Keratinocyte (primary cell): ENCODE measurements at regions not wholly inside any gene's neighbourhood (a gene's known extent, or its start where the extent isn't known, plus 50 kb on each side); places are given as distances from the start of the nearest gene placed in this dataset.

ENCODE experiments used
- DNase-seq: peaks from one replicate; pipeline ENCODE4 v3.0.0-alpha.2; 2011; ENCODE audit warnings: low read depth, missing footprints, low spot score
- FAIRE-seq: peaks from 2 replicates; lab custom pipeline; 2011; peaks lifted over from hg19 to GRCh38; lab: Jason Lieb, UNC
- H2AFZ ChIP-seq: 2 replicates; pipeline ENCODE4 v1.6.0; 2012; ENCODE audit warnings: low read length, control low read depth, inconsistent platforms; ENCODE audit not compliant: control insufficient read depth
- H3K27ac ChIP-seq: 2 replicates; pipeline ENCODE4 v1.5.1; 2011; ENCODE audit warnings: low read length; ENCODE audit not compliant: control insufficient read depth, insufficient read depth
- H3K27me3 ChIP-seq: 3 replicates; pipeline ENCODE4 v1.6.0; 2011; ENCODE audit warnings: low read length; ENCODE audit not compliant: control insufficient read depth, insufficient read depth; ENCODE audit errors: extremely low read depth
- H3K36me3 ChIP-seq, 2 experiments: 2 replicates in 1 of 2; 3 replicates in 1 of 2; pipeline ENCODE4 v1.5.1; 2011; ENCODE audit warnings: low read length in 2 of 2, mild to moderate bottlenecking in 1 of 2; ENCODE audit not compliant: control insufficient read depth in 2 of 2, insufficient read depth in 2 of 2; ENCODE audit errors: extremely low read depth in 1 of 2
- H3K4me1 ChIP-seq: 3 replicates; pipeline ENCODE4 v1.5.1; 2011; ENCODE audit warnings: low read length; ENCODE audit not compliant: control insufficient read depth, insufficient read depth; ENCODE audit errors: extremely low read depth
- H3K4me2 ChIP-seq: 3 replicates; pipeline ENCODE4 v1.6.0; 2011; ENCODE audit warnings: low read depth, low read length; ENCODE audit not compliant: control insufficient read depth, insufficient read depth; ENCODE audit errors: extremely low read depth
- H3K4me3 ChIP-seq, 3 experiments: fragments of 200-600 bp in 1 of 3; sonication (generic) in 1 of 3; 2 replicates in 2 of 3; 3 replicates in 1 of 3; pipeline ENCODE4 v1.5.1; 2011 to 2016; ENCODE audit warnings: low read length in 3 of 3, mild to moderate bottlenecking in 3 of 3, control low read depth in 2 of 3, inconsistent platforms in 1 of 3, low read depth in 1 of 3, mixed read lengths in 1 of 3, mixed run types in 1 of 3, moderate library complexity in 1 of 3; ENCODE audit not compliant: control insufficient read depth in 2 of 3, insufficient read depth in 2 of 3; ENCODE audit errors: extremely low read depth in 1 of 3
- H3K79me2 ChIP-seq: 2 replicates; pipeline ENCODE4 v1.6.0; 2012; ENCODE audit warnings: low read length; ENCODE audit not compliant: control insufficient read depth, insufficient read depth
- H3K9ac ChIP-seq: 3 replicates; pipeline ENCODE4 v1.6.0; 2011; ENCODE audit warnings: low read length; ENCODE audit not compliant: control insufficient read depth, insufficient read depth; ENCODE audit errors: extremely low read depth
- H3K9me1 ChIP-seq: 3 replicates; pipeline ENCODE4 v1.6.0; 2011; ENCODE audit warnings: low read length; ENCODE audit not compliant: control insufficient read depth, insufficient read depth; ENCODE audit errors: extremely low read depth
- H3K9me3 ChIP-seq: 2 replicates; pipeline ENCODE4 v1.5.1; 2012; ENCODE audit warnings: low read depth, low read length; ENCODE audit not compliant: control insufficient read depth
- H4K20me1 ChIP-seq: 3 replicates; pipeline ENCODE4 v1.6.0; 2011; ENCODE audit warnings: low read length; ENCODE audit not compliant: control insufficient read depth, insufficient read depth; ENCODE audit errors: extremely low read depth
- CTCF ChIP-seq, 3 experiments: IDR thresholded peaks in 1 of 3; conservative IDR thresholded peaks in 1 of 3; optimal IDR thresholded peaks in 1 of 3; 2 replicates in 2 of 3; 3 replicates in 1 of 3; pipeline versions ENCODE3 to v1.5.1; 2011; ENCODE audit warnings: low read length in 3 of 3, mild to moderate bottlenecking in 3 of 3, moderate library complexity in 2 of 3, control low read depth in 1 of 3, inconsistent platforms in 1 of 3; ENCODE audit not compliant: insufficient read depth in 2 of 3; ENCODE audit errors: extremely low read depth in 1 of 3
- EZH2 ChIP-seq: IDR thresholded peaks from one replicate; pipeline ENCODE4 v1.6.1; 2012; ENCODE audit warnings: inconsistent platforms, mild to moderate bottlenecking, low read length, moderate library complexity
- dilution Hi-C: fragments of 300-500 bp; cut with MboI; formaldehyde crosslinking; loops from one replicate; pipeline ENCODE4 v1.7.0; 2020; ENCODE audit warnings: low sequenced_read_pairs; ENCODE audit not compliant: extremely low pct_ligation_motif_present

GRCh38 chr14:66395300-66395699 is 90.9 kb upstream of the CCDC196 start:
- Histone ChIP-seq H3K79me2 (no peaks in the 10 kb centered on the region), H3K36me3 (no peaks in the 10 kb centered on the region), H3K27ac (no peak overlapping the region), H3K4me2 (no peak overlapping the region), H3K9me3 (no peaks in the 10 kb centered on the region), H3K4me3 (no peak overlapping the region), H3K9ac (no peak overlapping the region), H3K27me3 (no peaks in the 10 kb centered on the region), H3K9me1 (no peaks in the 10 kb centered on the region), H3K4me1 (no peaks in the 10 kb centered on the region), H2AFZ (no peak overlapping the region), H4K20me1 (no peaks in the 10 kb centered on the region)
- no peak for DNase-seq
- no peak for TF ChIP-seq EZH2
- peak in 1 of 3 experiments; percentile 35 for TF ChIP-seq CTCF (optimal IDR thresholded peaks at IDR 0.05 in 1 of 3, IDR thresholded peaks at IDR 0.05 in 1 of 3, conservative IDR thresholded peaks at IDR 0.05 in 1 of 3; ENCODE audit: extremely low read depth in 1 of 3, insufficient read depth in 2 of 3, low read length in 3 of 3)
- dilution Hi-C loops: no loop called here
- no peak for FAIRE-seq

GRCh38 chr14:66396164-66396563 is 90.0 kb upstream of the CCDC196 start:
- Histone ChIP-seq H3K4me2 (no peak overlapping the region), H4K20me1 (no peaks in the 10 kb centered on the region), H3K79me2 (no peaks in the 10 kb centered on the region), H3K9me1 (no peaks in the 10 kb centered on the region), H3K4me1 (no peaks in the 10 kb centered on the region), H3K27ac (no peak overlapping the region), H3K9ac (no peak overlapping the region), H3K27me3 (no peaks in the 10 kb centered on the region), H3K4me3 (no peak overlapping the region), H3K9me3 (no peaks in the 10 kb centered on the region), H2AFZ (no peak overlapping the region), H3K36me3 (no peaks in the 10 kb centered on the region)
- FAIRE-seq (no peak), DNase-seq (no peak)
- TF ChIP-seq EZH2: no peak
- no peak for TF ChIP-seq CTCF (optimal IDR thresholded peaks at IDR 0.05 in 1 of 3, IDR thresholded peaks at IDR 0.05 in 1 of 3, conservative IDR thresholded peaks at IDR 0.05 in 1 of 3; ENCODE audit: extremely low read depth in 1 of 3, insufficient read depth in 2 of 3, low read length in 3 of 3)
- dilution Hi-C loops: no loop called here
